Osteocyte (in vitro differentiated cells): ENCODE measurements at regions not wholly inside any gene's neighbourhood (a gene's known extent, or its start where the extent isn't known, plus 50 kb on each side); places are given as distances from the start of the nearest gene placed in this dataset.

Experiments used
- DNase-seq: peaks from one replicate; pipeline ENCODE4 v3.0.0; 2021; ENCODE audit warnings: mixed read lengths; ENCODE audit not compliant: unreplicated experiment; ENCODE audit errors: extremely low spot score
- H3K27ac Mint-ChIP-seq: one replicate; pipeline ENCODE4 v1.8.0; 2021; ENCODE audit warnings: mild to moderate bottlenecking, mixed read lengths; ENCODE audit not compliant: unreplicated experiment
- H3K27me3 Mint-ChIP-seq: one replicate; pipeline ENCODE4 v1.8.0; 2021; ENCODE audit warnings: mixed read lengths; ENCODE audit not compliant: unreplicated experiment
- H3K36me3 Mint-ChIP-seq: one replicate; pipeline ENCODE4 v1.8.0; 2021; ENCODE audit warnings: mixed read lengths; ENCODE audit not compliant: unreplicated experiment
- H3K4me1 Mint-ChIP-seq: one replicate; pipeline ENCODE4 v1.8.0; 2021; ENCODE audit warnings: mixed read lengths; ENCODE audit not compliant: unreplicated experiment
- H3K4me3 Mint-ChIP-seq: one replicate; pipeline ENCODE4 v1.8.0; 2021; ENCODE audit warnings: mild to moderate bottlenecking, moderate library complexity, mixed read lengths; ENCODE audit not compliant: unreplicated experiment
- H3K9me3 Mint-ChIP-seq: one replicate; pipeline ENCODE4 v1.8.0; 2021; ENCODE audit warnings: mixed read lengths; ENCODE audit not compliant: unreplicated experiment
- CTCF ChIP-seq: fragments of 200-600 bp; sonication (generic); IDR thresholded peaks from 2 replicates; pipeline ENCODE4 v1.5.0; 2021; ENCODE audit warnings: antibody characterized with exemption, mild to moderate bottlenecking, moderate library complexity

- Mint-ChIP-seq H3K4me3 (no peak overlapping the region), H3K27me3 (no peaks in the 10 kb centered on the region), H3K4me1 (no peaks in the 10 kb centered on the region), H3K9me3 (peaks cover 18% of the 10 kb centered on the region), H3K36me3 (no peaks in the 10 kb centered on the region), H3K27ac (no peak overlapping the region)
- TF ChIP-seq CTCF = no peak
- no peak for DNase-seq
Measured at GRCh38 chr2:59680863-59681262, 872.6 kb downstream of the BCL11A start.

- H3K36me3 Mint-ChIP-seq = no peaks in the 10 kb centered on the region
- H3K27me3 Mint-ChIP-seq = no peaks in the 10 kb centered on the region
- no peak for TF ChIP-seq CTCF
- no peak overlapping the region for H3K4me3 Mint-ChIP-seq
- H3K9me3 Mint-ChIP-seq = peaks cover 11% of the 10 kb centered on the region
- H3K4me1 Mint-ChIP-seq = no peaks in the 10 kb centered on the region
- no peak overlapping the region for H3K27ac Mint-ChIP-seq
- DNase-seq = no peak
Measured at GRCh38 chr2:59677158-59677557, 876.3 kb downstream of the BCL11A start.

- Mint-ChIP-seq H3K4me1 (no peaks in the 10 kb centered on the region), H3K27me3 (no peaks in the 10 kb centered on the region), H3K9me3 (no peaks in the 10 kb centered on the region), H3K4me3 (no peak overlapping the region), H3K36me3 (no peaks in the 10 kb centered on the region), H3K27ac (no peak overlapping the region)
- no peak for TF ChIP-seq CTCF
- DNase-seq = no peak
Measured at GRCh38 chr2:59674100-59674499, 879.4 kb downstream of the BCL11A start.

GRCh38 chr2:59665021-59665420 is 888.4 kb downstream of the BCL11A start:
- Mint-ChIP-seq H3K9me3 (no peaks in the 10 kb centered on the region), H3K27ac (no peak overlapping the region), H3K4me1 (no peaks in the 10 kb centered on the region), H3K27me3 (no peaks in the 10 kb centered on the region), H3K4me3 (no peak overlapping the region), H3K36me3 (no peaks in the 10 kb centered on the region)
- no peak for TF ChIP-seq CTCF
- DNase-seq = no peak

GRCh38 chr2:59662127-59662861 is 891.2 kb downstream of the BCL11A start:
- Mint-ChIP-seq H3K27me3 (no peaks in the 10 kb centered on the region), H3K4me1 (no peaks in the 10 kb centered on the region), H3K4me3 (no peak overlapping the region), H3K36me3 (no peaks in the 10 kb centered on the region), H3K9me3 (no peaks in the 10 kb centered on the region), H3K27ac (no peak overlapping the region)
- DNase-seq = no peak
- no peak for TF ChIP-seq CTCF
